ENCODE measurements at regions not wholly inside any gene's neighbourhood (a gene's known extent, or its start where the extent isn't known, plus 50 kb on each side); places are given as distances from the start of the nearest gene placed in this dataset.

- TF ChIP-seq, protein P1, sequence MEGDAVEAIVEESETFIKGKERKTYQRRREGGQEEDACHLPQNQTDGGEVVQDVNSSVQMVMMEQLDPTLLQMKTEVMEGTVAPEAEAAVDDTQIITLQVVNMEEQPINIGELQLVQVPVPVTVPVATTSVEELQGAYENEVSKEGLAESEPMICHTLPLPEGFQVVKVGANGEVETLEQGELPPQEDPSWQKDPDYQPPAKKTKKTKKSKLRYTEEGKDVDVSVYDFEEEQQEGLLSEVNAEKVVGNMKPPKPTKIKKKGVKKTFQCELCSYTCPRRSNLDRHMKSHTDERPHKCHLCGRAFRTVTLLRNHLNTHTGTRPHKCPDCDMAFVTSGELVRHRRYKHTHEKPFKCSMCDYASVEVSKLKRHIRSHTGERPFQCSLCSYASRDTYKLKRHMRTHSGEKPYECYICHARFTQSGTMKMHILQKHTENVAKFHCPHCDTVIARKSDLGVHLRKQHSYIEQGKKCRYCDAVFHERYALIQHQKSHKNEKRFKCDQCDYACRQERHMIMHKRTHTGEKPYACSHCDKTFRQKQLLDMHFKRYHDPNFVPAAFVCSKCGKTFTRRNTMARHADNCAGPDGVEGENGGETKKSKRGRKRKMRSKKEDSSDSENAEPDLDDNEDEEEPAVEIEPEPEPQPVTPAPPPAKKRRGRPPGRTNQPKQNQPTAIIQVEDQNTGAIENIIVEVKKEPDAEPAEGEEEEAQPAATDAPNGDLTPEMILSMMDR (IDR thresholded peaks at IDR 0.05; ENCODE audit: control insufficient read depth, insufficient read depth, low read depth, low read length, missing control alignments), result no peak
- DNase-seq (ENCODE audit: low read depth), result no peak
These were observed 155.3 kb upstream of the AKR1E2 start for GRCh38 chr10:4670737-4671136.

GRCh38 chr10:4669585-4669984, 156.4 kb upstream of the AKR1E2 start:
- no peak overlapping the region for H3K4me3 ChIP-seq (ENCODE audit: control insufficient read depth, low read depth, low read length)
- TF ChIP-seq, protein P1 (IDR thresholded peaks at IDR 0.05; ENCODE audit: control insufficient read depth, insufficient read depth, low read depth, low read length, missing control alignments), result no peak
- no peak for DNase-seq (ENCODE audit: low read depth)

More at GRCh38 chr10:4670737-4671136, 155.3 kb upstream of the AKR1E2 start:
- no peak overlapping the region for H3K4me3 ChIP-seq (ENCODE audit: control insufficient read depth, low read depth, low read length)

- H3K4me3 ChIP-seq (ENCODE audit: control insufficient read depth, low read depth, low read length), result no peak overlapping the region
- TF ChIP-seq, protein P1 (IDR thresholded peaks at IDR 0.05; ENCODE audit: control insufficient read depth, insufficient read depth, low read depth, low read length, missing control alignments), result no peak
- DNase-seq (ENCODE audit: low read depth), result peak; percentile 98
These were observed 162.6 kb upstream of the AKR1E2 start for GRCh38 chr10:4663162-4663992.

- no peak overlapping the region for H3K4me3 ChIP-seq (ENCODE audit: control insufficient read depth, low read depth, low read length)
- TF ChIP-seq, protein P1 (IDR thresholded peaks at IDR 0.05; ENCODE audit: control insufficient read depth, insufficient read depth, low read depth, low read length, missing control alignments), result no peak
- DNase-seq (ENCODE audit: low read depth), result no peak
These were observed 163.3 kb upstream of the AKR1E2 start for GRCh38 chr10:4662576-4663161.

DNA sequence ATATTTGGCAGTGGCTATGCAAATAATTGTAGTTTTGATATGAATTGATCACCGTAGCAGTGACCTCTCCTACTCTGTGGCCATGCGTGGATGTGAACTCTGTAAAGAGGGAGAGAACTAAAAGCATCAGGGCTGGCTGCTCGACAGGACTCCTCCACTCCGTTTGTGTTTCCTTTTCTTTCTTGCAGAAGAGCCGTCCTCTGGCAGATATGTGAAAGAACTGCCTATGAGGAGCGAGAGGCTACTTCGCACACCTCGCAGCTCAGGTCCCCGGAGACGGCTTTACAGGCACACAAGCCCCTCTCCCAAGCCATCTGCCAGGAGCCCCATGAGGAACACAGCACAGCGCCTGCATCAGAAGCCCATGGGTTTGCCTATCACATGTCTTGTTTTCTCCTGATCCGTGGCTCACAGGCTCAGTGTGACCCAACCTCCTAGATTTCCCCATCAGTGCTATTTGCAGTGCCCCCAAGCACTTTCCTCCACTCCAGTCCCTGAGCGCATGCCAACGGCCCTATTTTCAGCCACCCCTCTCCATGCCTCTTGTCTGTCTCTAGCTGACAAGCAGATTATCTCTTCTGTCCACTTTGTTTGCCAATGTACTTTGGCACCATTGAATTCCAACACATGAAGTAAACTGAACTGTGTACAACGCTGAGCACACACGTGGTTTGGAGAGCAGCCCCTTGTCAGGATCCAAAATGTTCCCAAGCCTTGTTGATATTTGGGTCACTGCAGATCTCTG, 164.3 kb upstream of the AKR1E2 start:
- no peak overlapping the region for H3K4me3 ChIP-seq (ENCODE audit: control insufficient read depth, low read depth, low read length)
- TF ChIP-seq, protein P1 (IDR thresholded peaks at IDR 0.05; ENCODE audit: control insufficient read depth, insufficient read depth, low read depth, low read length, missing control alignments), result no peak
- DNase-seq (ENCODE audit: low read depth), result no peak

GRCh38 chr10:4658777-4659176, 167.2 kb upstream of the AKR1E2 start:
- no peak overlapping the region for H3K4me3 ChIP-seq (ENCODE audit: control insufficient read depth, low read depth, low read length)
- TF ChIP-seq, protein P1 (IDR thresholded peaks at IDR 0.05; ENCODE audit: control insufficient read depth, insufficient read depth, low read depth, low read length, missing control alignments), result no peak
- no peak for DNase-seq (ENCODE audit: low read depth)

Data from AG09309 (cell line).